Keratinocyte (primary cell): ENCODE measurements at regions not wholly inside any gene's neighbourhood (a gene's known extent, or its start where the extent isn't known, plus 50 kb on each side); places are given as distances from the start of the nearest gene placed in this dataset.

ENCODE experiments used
- CTCF ChIP-seq, 3 experiments: IDR thresholded peaks in 1 of 3; conservative IDR thresholded peaks in 1 of 3; optimal IDR thresholded peaks in 1 of 3; 2 replicates in 2 of 3; 3 replicates in 1 of 3; pipeline versions ENCODE3 to v1.5.1; 2011; ENCODE audit warnings: low read length in 3 of 3, mild to moderate bottlenecking in 3 of 3, moderate library complexity in 2 of 3, control low read depth in 1 of 3, inconsistent platforms in 1 of 3; ENCODE audit not compliant: insufficient read depth in 2 of 3; ENCODE audit errors: extremely low read depth in 1 of 3
- EZH2 ChIP-seq: IDR thresholded peaks from one replicate; pipeline ENCODE4 v1.6.1; 2012; ENCODE audit warnings: inconsistent platforms, mild to moderate bottlenecking, low read length, moderate library complexity

- TF ChIP-seq CTCF (optimal IDR thresholded peaks at IDR 0.05 in 1 of 3, IDR thresholded peaks at IDR 0.05 in 1 of 3, conservative IDR thresholded peaks at IDR 0.05 in 1 of 3; ENCODE audit: extremely low read depth in 1 of 3, insufficient read depth in 2 of 3, low read length in 3 of 3), result no peak
- TF ChIP-seq EZH2, result no peak
Observed at GRCh38 chr2:220293966-220294365, 666.5 kb downstream of the SLC4A3 start.
